SK-N-MC (cell line): ENCODE measurements at regions not wholly inside any gene's neighbourhood (a gene's known extent, or its start where the extent isn't known, plus 50 kb on each side); places are given as distances from the start of the nearest gene placed in this dataset.

Experiments
- EZH2 ChIP-seq: fragments of 200-600 bp; sonication (generic); IDR thresholded peaks from one replicate; pipeline ENCODE4 v1.6.1; 2017; ENCODE audit warnings: antibody characterized with exemption
- FOXP2 ChIP-seq: optimal IDR thresholded peaks from 2 replicates; pipeline ENCODE3; 2011; ENCODE audit warnings: mild to moderate bottlenecking, moderate library complexity; ENCODE audit not compliant: insufficient read depth; ENCODE audit errors: extremely low read length, control extremely low read depth
- POLR2AphosphoS5 ChIP-seq: IDR thresholded peaks from 2 replicates; pipeline ENCODE4 v1.6.1; 2012; ENCODE audit warnings: mild to moderate bottlenecking, low read depth, low read length, borderline replicate concordance

DNA sequence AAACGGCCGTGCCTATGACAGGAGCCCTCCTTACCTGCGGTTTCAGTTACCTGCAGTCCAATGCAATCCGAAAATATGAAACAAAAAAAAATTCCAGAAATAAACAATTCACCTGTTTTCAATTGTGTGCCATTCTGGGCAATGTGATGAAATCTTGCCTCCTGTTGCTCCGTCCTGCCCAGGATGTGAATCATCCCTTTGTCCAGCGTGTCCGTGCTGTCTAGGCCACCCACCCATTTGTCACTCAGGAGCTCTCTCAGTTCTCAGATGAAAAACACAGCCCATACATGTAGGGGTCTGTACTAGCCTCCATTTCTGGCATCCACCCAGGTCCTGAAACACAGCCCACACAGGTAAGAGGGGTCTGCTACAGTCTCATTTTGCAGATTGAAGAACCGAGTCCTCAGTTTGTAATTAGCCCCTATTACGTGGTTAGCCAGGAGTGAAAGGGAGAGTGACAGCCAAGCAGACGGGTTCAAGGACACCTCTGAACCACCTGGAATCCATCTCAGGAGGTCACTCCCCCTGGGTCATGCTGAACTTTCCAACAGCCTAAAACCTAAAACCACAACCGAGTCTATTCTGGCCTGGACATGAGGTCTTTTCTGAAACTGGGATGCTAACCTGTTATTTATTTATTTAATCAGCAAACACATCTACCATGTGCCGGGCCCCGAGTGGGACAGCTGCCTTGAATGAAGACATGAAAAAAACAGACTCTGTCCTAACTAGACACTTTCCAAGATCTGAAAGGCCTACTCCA lies 317.2 kb downstream of the SHANK2 start:
- TF ChIP-seq POLR2AphosphoS5 (no peak), EZH2 (no peak), FOXP2 (no peak)
